Ovary (tissue), 7 donors: ENCODE measurements at regions not wholly inside any gene's neighbourhood (a gene's known extent, or its start where the extent isn't known, plus 50 kb on each side); places are given as distances from the start of the nearest gene placed in this dataset.
A peak's percentile ranks its signal among the peaks of the same experiment; 100 is the strongest.
"Not testable (repeated sequence)": the region's sequence is repeated elsewhere in the genome, so short reads cannot be mapped to it uniquely, and the experiment has no call there.

Experiments
- DNase-seq, 5 donors: peaks; one replicate each; pipeline ENCODE4 v3.0.0-alpha.2; 2019 to 2020
- H3K27ac ChIP-seq, 2 donors: fragments of 200-600 bp; one replicate each; pipeline versions ENCODE4 v1.5.1 to v1.8.0; 2019 to 2022
- H3K27me3 ChIP-seq: fragments of 200-600 bp; one replicate; pipeline ENCODE4 v1.8.0; 2022
- H3K36me3 ChIP-seq: fragments of 200-600 bp; sonication (generic); one replicate; pipeline ENCODE4 v1.5.1; 2019
- H3K4me1 ChIP-seq: one replicate; pipeline ENCODE4 v1.8.1; 2013; ENCODE audit warnings: mild to moderate bottlenecking, moderate library complexity; ENCODE audit not compliant: insufficient read depth
- H3K4me3 ChIP-seq: fragments of 200-600 bp; sonication (generic); one replicate; pipeline ENCODE4 v1.5.1; 2017
- H3K9me3 ChIP-seq, 2 donors: fragments of 200-600 bp in 1 of 2; sonication (generic) in 1 of 2; one replicate each; pipeline versions ENCODE4 v1.5.1 to v1.8.1; 2013 to 2019; ENCODE audit warnings: mild to moderate bottlenecking in 1 of 2, moderate library complexity in 1 of 2
- WGBS, 3 donors: extraction: QIAGEN DNeasy Blood & Tissue Kit in 1 of 3; methylation state at CpG; one replicate each; pipeline versions ENCODE4 v1.1.5 to v1.1.7; 2013 to 2017; 5-methylcytosine and 5-hydroxymethylcytosine counted together
- intact Hi-C, 4 donors: fragments of 100-400 bp; cut with DNase I; formaldehyde crosslinking; loops; one replicate each; pipeline versions ENCODE4 v1.11.0 to v1.15.1; 2022 to 2023
- donor health status: DM: no; HTN: no; CAD: no; lungs with moderate emphysema.
- donor health status: DM: no; HTN: no; CAD: no.
- donor health status: Bipolar disorder and iron deficiency.
- donor health status: DM: no; HTN: no; CAD: no.
- donor health status: DM: yes; HTN: yes; CAD: no.

GRCh38 chr4:49233346-49233745 lies 247.3 kb downstream of the CWH43 start:
- H3K27ac ChIP-seq, intact Hi-C loops, H3K9me3 ChIP-seq, H3K36me3 ChIP-seq, DNase-seq, H3K4me1 ChIP-seq, H3K27me3 ChIP-seq, H3K4me3 ChIP-seq: not testable (repeated sequence)
- 16 to 51% (median 27%) methylated on average over 2 to 3 of the region's 3 CpGs for WGBS, 3 donors

GRCh38 chr4:49233749-49234148 lies 247.7 kb downstream of the CWH43 start:
- H3K4me3 ChIP-seq, intact Hi-C loops, H3K27ac ChIP-seq, DNase-seq, H3K4me1 ChIP-seq, H3K27me3 ChIP-seq, H3K9me3 ChIP-seq, H3K36me3 ChIP-seq: not testable (repeated sequence)
- 45 to 80% (median 55%) methylated on average over 1 of the region's 1 CpG for WGBS, 3 donors

- H3K9me3 ChIP-seq, H3K4me1 ChIP-seq, H3K27ac ChIP-seq, H3K36me3 ChIP-seq, H3K27me3 ChIP-seq, intact Hi-C loops, H3K4me3 ChIP-seq: not testable (repeated sequence)
- 18 to 54% (median 37%) methylated on average over 2 to 3 of the region's 3 CpGs for WGBS, 3 donors
- DNase-seq, result peak in 1 of 5 donors; percentile 31
These were observed 248.3 kb downstream of the CWH43 start for GRCh38 chr4:49234382-49234781.

- H3K9me3 ChIP-seq, H3K27me3 ChIP-seq, H3K27ac ChIP-seq, H3K4me3 ChIP-seq, intact Hi-C loops, H3K4me1 ChIP-seq, DNase-seq, H3K36me3 ChIP-seq: not testable (repeated sequence)
- 68 to 82% (median 75%) methylated on average over 8 of the region's 8 CpGs for WGBS, 3 donors
These were observed 249.5 kb downstream of the CWH43 start for GRCh38 chr4:49235413-49236160.

DNA sequence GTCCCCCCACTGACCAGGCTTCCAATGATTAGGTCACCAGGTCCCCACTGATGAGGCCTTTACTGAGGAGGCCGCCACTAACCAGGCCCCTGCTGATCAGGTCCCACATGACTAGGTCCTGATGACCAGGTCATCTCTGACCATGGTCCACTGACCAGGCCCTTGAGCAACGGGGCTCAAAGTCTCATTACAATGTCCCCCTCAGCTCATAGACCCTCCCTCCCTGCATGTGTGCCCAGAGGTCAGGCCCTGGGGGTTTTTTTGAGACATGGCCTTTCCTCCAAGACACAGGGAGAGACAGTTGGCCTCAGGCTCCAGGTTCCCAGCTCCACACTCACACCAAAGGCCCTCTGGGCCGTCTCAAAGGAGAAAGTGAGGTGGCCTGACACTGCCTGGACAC lies 250.4 kb downstream of the CWH43 start:
- H3K4me1 ChIP-seq, H3K27me3 ChIP-seq, H3K4me3 ChIP-seq, H3K27ac ChIP-seq, H3K36me3 ChIP-seq, DNase-seq, intact Hi-C loops, H3K9me3 ChIP-seq: not testable (repeated sequence)
- 21 to 29% (median 26%) methylated on average over 2 to 3 of the region's 3 CpGs for WGBS, 3 donors

- WGBS, 3 donors, result 59 to 81% (median 59%) methylated on average over 2 of the region's 2 CpGs
- H3K27ac ChIP-seq, H3K4me3 ChIP-seq, DNase-seq, H3K9me3 ChIP-seq, intact Hi-C loops, H3K27me3 ChIP-seq, H3K36me3 ChIP-seq, H3K4me1 ChIP-seq: not testable (repeated sequence)
These were observed 255.2 kb downstream of the CWH43 start for GRCh38 chr4:49241295-49241694.

GRCh38 chr4:49262786-49263185 lies 276.7 kb downstream of the CWH43 start:
- H3K27me3 ChIP-seq, H3K4me3 ChIP-seq, H3K9me3 ChIP-seq, H3K4me1 ChIP-seq, DNase-seq, H3K27ac ChIP-seq, H3K36me3 ChIP-seq, intact Hi-C loops: not testable (repeated sequence)
- WGBS, 3 donors, result 36 to 47% (median 45%) methylated on average over 1 to 2 of the region's 2 CpGs

DNA sequence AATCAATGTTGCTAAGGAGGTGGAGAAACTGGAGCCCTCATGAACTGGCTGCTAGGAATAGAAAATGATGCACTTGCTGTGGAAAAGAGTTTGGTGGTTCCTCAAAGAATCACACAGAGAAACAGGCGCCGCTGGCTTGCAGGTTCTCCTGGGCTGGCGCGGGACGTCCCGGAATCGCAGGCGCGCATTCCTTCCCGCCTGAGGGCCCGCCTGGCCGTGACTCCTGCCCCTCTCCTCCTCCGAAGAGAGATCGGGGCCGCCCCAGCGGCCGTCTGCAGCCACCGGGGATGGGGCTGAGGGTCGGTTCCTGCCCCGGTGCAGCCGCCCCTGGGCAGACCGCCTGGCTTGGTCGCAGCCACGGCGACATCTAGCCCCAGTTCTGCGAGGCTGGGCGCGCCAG lies 284.4 kb downstream of the CWH43 start:
- H3K4me3 ChIP-seq, H3K9me3 ChIP-seq, H3K36me3 ChIP-seq, H3K4me1 ChIP-seq, H3K27me3 ChIP-seq, DNase-seq, H3K27ac ChIP-seq, intact Hi-C loops: not testable (repeated sequence)
- 58 to 72% (median 61%) methylated on average over 21 to 25 of the region's 28 CpGs for WGBS, 3 donors

DNA sequence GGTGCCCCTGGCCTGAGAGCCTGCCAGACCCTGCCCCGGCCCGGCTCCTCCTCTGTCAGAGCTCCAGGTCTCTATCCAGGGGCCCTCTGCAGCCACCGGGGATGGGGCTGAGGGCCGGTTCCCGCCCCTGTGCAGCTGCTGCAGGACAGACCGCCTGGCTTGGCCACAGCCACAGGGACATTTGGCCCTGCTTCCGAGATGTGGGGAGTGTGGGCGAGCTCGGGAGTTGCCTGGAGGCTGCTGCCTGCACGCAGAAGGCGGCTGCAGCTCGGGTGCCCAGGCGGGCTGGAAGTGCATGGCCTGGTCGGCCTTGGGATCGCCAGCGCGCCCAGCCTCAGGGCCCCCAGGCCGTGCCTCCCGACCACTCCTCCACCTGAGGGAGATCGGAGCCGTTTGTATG lies 284.8 kb downstream of the CWH43 start:
- H3K4me1 ChIP-seq, H3K27me3 ChIP-seq, H3K36me3 ChIP-seq, H3K4me3 ChIP-seq, H3K9me3 ChIP-seq, intact Hi-C loops, H3K27ac ChIP-seq: not testable (repeated sequence)
- 59 to 77% (median 59%) methylated on average over 15 to 21 of the region's 21 CpGs for WGBS, 3 donors
- peak in 1 of 5 donors; percentile 11 for DNase-seq

- DNase-seq, H3K4me1 ChIP-seq, H3K4me3 ChIP-seq, H3K27me3 ChIP-seq, H3K27ac ChIP-seq, H3K36me3 ChIP-seq, H3K9me3 ChIP-seq, intact Hi-C loops: not testable (repeated sequence)
- 81 to 90% (median 86%) methylated on average over 3 to 5 of the region's 9 CpGs for WGBS, 3 donors
These were observed 299.8 kb downstream of the CWH43 start for GRCh38 chr4:49285905-49286304.

GRCh38 chr4:49286926-49287745 lies 301.1 kb downstream of the CWH43 start:
- H3K27ac ChIP-seq, H3K9me3 ChIP-seq, H3K4me3 ChIP-seq, H3K4me1 ChIP-seq, intact Hi-C loops, H3K27me3 ChIP-seq, H3K36me3 ChIP-seq: not testable (repeated sequence)
- DNase-seq, result peak in 1 of 5 donors; percentile 38
- 78 to 86% (median 79%) methylated on average over 15 of the region's 15 CpGs for WGBS, 3 donors

GRCh38 chr4:49287893-49288292 lies 301.8 kb downstream of the CWH43 start:
- H3K27me3 ChIP-seq, H3K36me3 ChIP-seq, H3K27ac ChIP-seq, H3K9me3 ChIP-seq, H3K4me3 ChIP-seq, intact Hi-C loops, H3K4me1 ChIP-seq: not testable (repeated sequence)
- DNase-seq, result peak in 2 of 5 donors; percentile 19 to 46
- 80 to 87% (median 81%) methylated on average over 17 of the region's 17 CpGs for WGBS, 3 donors
